Stimulated activated CD8-positive, alpha-beta memory T cell treated with anti-CD3 and anti-CD28 coated beads, Interleukin-15, amount 100 ng/mL, for 4 hours (primary cell): ENCODE measurements at regions not wholly inside any gene's neighbourhood (a gene's known extent, or its start where the extent isn't known, plus 50 kb on each side); places are given as distances from the start of the nearest gene placed in this dataset.
"Not testable (repeated sequence)": the region's sequence is repeated elsewhere in the genome, so short reads cannot be mapped to it uniquely, and the experiment has no call there.

Experiments
- DNase-seq, 2 donors: peaks; one replicate each; pipeline ENCODE4 v3.0.0-alpha.2; 2020; ENCODE audit warnings: low read depth in 2 of 2

DNA sequence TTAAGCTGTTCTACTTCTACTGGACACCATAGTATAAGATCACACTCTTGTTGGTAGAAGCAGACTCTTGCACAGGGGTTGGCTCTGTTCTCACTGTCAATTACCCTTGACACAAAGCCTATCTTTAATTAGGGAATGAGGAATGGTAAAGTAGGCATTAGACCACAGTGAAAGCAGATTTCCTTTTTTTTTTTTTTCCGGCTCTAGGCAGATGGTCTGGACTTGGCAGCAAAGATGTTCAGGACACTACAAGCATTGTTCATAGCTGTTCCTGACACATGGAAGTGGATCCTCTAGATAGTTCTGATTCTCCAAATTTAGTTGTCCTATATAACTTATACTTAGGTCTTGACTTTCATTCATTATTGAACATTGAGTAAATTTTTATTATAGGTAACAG is 672.2 kb upstream of the CELF4 start:
- DNase-seq = no peak

DNA sequence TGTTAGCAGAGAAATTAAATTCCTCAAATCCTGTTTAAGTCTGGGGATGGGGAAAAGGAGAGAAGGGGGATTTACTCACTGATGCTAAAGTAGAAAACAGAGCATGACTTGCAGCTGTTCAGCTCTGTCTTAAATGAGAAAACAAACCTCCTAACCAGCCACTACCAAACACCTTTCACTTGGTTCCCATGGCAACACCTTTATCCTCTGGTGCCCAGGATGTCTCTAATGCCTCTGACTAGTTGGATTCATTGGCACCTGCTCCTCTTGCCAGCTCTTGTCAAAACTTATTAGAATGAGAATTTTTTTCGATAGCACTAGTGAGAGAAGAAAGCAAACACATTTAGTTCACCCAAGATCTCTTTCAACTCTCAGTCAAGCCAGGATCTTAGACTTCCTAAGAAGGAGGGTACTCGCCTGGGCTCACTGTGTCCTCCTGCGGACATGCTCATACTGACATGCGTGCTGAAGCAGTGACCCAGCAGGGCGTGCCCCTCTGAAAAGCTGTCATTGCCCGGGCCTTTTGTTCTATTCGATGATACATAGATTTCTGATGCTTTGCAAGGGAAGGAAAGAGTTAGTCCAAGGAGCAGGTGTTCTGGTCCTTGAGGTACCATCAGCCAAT is 656.0 kb upstream of the CELF4 start:
- no peak for DNase-seq

DNA sequence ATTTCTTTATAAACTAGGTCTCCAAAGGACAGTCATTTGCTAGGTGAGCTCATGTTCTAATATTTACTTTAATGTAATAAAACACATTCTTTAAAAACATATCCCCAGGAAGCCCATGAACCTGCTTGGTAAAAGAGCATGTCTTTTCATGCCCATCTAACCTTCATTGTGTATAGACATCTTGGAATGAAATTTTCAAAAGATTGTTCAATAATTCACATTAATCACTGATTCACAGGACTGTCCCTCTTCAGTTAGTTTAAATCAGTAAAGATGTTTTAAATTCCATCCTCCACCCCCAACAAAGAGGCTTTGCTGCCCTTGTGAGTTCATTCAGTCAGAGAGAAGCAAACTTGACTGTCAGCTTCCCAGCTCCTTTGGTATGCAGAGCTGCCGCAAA is 633.4 kb upstream of the CELF4 start:
- no peak for DNase-seq

DNA sequence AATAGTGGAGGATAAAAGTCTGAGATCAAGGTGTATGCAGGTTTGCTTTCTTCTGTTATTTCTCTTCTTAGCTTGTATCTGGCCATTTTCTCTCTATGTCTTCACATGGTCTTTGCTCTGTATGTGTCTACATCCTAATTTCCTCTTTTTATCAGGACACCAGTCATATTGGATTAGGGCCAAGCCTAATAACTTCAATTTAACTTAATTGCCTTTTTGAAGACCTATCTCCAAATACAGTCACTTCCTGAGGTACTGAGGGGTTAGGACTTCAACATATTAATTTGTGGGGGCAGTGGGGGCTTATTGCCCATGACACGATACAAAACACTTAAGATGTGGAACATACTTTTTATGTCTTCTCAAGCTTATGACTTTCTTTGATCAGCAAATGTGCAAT is 632.9 kb upstream of the CELF4 start:
- no peak for DNase-seq

DNA sequence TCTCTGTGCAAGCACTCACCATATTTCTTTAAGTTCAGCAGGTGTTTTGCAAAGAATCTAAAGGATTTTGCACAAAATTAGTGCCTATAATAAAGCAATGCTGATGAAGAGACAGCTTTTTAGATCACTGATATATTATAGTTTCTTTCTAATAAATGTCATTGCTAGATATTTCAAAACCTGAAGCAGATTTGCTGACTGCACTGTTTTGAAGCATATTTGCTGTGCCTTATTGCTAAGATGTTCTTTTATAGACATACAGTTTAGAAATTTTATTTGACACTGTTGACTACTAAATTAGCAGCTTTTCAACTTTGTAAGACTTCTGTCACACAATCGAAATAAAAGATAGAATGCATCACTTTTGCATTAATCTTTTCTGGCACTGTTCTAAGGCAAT is 620.9 kb upstream of the CELF4 start:
- DNase-seq = no peak

DNA sequence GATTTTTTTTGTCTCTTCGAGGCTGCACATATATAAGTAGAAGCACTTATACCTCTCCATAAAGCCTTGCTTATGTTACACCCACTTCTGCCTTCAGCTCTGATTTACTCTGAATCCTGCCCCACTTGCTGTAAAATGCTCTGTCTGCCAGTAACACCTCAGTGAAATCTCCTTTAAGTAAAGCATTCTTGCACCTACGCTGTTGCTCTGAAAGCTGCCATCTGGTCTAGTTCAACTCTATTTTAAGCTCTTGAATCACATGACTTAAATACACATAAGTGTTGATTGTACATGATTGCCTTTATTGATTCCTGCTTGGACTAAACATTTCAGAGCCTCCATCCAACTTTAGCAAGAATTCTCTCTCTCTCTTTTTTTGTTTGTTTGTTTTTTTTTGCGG is 609.0 kb upstream of the CELF4 start:
- DNase-seq = no peak

DNA sequence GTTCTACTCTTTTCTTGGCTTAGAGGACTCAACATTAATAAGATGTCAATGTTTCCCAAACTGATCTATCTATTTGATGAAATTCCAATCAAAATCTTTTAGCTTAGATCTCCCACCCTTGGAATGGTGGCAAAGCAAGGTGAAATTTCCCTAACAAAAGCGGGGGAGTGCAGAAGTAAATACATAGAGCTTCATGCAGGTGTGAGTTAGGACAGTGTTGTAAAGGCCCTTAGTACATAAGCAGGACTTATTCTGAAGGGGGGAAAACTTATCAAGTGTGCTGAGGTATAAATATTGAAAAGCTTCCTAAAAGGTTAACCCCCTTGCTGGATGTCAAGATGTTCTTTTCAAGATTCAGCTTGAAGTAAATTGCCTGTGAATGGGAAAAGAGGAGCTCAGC is 608.6 kb upstream of the CELF4 start:
- DNase-seq = no peak

DNA sequence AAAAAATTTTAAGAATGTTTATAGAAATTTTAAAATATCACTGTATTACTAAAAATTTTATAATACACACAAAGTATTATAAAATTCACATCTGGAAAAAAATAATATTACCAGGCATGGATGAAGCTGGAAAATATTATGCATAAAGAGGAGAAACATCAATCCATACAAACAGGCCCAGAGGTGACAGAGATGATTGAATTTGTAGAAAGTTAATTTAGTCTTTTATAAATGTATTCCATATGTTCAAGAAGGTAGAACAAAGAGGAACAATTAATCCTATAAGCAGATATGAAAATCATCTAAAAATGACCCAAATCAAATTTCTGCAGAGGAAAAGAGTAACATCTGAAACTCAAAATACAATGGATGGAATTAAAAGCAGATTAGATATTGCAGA is 605.2 kb upstream of the CELF4 start:
- no peak for DNase-seq

DNA sequence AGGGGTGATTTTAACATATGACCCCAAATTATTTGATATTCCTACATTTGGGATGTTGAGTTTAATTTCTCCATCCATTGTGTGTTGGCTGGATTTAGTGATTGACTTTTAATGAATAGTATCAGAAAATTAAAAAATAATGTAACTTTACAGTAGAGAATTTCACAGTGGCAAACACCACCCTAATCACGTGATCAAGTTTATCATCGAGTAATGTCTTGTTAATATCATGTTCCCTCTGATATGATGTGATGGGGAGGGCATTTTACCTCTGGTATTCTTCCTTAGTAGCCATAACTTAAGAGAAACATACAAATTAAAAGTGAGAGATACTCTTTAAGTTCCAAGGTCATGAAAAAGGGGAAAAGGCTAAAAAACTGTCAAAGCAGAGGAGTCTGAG is 602.0 kb upstream of the CELF4 start:
- DNase-seq = no peak

DNA sequence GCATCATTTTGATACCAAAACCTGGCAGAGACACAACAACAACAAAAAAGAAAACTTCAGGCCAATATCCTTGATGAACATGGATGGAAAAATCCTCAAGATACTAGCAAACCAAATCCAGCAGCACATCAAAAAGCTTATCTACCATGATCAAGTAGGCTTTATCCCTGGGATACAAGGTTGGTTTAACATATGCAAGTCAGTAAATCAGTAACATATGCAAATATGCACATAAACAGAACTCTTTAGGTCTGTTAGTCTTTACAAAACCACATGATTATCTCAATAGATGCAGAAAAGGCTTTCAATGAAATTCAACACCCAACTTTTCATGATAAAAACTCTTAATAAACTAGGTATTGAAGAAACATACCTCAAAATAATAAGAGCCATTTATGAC is 587.5 kb upstream of the CELF4 start:
- not testable (repeated sequence) for DNase-seq

DNA sequence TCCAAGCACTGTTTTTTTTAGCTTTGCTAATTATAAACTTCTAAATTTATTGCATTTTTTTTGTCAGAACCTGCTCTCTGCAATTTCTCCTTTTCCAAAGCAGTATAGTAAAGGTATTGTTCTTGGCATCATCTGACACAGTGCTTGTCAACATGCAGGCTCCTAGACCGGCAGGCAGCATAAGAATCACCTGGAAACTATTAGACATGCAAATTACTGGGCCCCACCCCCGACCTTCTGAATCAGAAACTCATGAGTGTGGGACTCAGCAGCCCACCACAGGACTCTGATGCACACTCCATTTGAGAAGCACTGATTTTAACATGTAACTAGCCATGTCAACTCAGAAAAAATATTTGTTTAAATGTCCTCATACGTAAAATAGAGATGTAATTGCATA is 551.1 kb upstream of the CELF4 start:
- no peak for DNase-seq

DNA sequence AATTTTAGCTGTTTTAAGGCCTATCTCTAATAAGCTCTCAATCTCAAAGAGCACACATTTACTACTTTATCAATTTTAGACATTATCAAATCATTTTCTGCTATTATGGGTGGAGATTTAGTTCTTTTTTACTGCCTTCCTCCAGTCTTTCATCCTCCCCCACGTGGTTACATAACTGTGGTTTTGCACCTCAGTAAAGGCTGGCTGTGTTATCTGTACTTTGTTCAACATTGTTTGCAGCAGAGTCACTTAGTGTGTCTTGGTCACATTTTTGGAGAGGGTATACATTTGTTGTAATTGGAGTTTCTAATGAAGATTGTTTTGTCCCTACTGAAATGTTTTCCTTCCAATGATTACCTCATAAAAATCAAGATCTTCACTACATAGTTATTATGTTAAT is 549.6 kb upstream of the CELF4 start:
- DNase-seq = no peak

DNA sequence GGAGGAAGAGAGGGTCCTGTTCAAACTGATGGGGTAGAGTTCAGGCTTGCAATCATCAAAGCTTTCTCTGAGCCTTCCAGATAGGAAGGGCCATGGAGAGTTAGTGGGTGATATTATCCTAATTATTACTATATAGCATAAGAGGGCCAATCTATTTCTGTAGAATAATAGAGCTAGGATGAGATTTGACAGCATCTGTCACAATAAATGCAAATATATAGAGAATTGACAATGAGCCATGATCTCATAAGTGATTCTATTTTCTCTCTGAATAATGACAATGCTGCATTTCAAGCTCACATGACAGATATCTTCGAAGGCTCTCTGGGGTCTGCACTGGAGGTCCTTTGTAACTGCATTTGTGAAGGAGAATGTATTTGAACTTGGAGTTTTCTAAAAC is 521.9 kb upstream of the CELF4 start:
- DNase-seq = no peak

DNA sequence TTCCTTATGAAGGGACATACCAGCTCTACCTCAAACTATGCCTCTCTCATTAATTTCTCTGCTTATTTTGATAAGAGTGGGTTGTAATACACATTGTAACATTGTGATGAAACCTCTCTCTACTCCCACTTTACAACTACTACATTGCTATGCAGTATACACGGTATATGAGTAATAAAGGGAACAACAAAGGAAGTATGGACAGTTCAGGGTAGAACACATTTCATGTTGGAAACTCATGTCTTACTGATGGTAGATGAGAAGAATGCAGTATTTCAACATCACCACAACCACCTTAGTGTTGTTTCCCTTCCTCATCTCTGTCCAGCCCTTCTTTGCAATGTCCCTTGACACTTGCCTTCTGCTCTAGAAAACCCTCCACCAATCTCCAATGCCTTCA is 515.9 kb upstream of the CELF4 start:
- DNase-seq = no peak

DNA sequence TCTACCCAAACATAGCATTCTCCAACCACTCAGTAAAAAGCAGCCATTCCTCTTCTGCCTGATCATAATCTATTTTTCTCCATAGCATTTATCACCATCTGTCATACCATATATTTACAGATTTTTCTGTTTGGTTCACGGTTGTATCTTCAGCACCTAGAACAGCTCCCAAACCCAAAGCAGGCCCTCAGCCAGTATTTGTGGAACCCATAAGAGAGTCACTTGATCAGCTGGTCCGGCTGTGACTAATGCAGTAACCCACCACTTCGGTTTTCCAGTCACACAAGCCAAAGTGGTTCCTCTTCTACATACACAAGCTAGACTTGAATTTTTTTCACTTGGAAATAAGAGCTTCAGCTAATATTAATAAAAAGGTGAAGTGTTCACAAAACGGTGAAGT is 511.6 kb upstream of the CELF4 start:
- DNase-seq = no peak

DNA sequence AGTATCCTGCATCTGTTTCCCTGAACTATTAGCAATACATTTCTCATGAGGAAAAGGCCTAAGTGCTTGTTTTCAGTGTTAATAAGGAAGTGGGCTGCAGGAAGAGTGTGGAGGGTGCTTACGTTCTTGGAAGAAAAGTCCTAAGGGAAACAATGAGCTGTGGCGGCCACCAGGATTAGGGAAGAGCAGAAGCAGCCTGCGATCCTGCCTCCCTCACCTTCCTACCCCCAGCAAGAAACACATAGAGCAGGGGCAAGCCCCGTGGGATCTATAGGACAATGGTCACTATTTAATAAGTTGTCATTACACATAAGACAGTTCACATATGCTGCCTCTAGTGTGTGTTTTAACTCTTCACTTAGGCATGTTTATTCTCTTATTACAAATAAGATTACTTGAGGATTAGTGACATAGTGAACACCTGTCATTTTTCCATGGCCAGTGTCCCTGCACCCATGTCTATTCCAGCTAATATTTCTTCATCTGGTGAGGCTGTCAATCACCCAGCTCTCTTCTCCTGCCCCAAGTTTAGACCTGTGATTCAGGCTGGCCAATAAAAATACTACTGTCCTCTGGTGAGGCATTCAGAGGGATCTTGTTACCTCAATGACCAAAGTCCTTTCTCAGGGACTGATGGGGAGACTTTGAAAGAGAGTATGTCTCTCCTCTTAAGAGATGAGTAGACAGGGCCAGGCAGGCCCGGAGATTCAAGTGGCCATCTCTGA is 510.9 kb upstream of the CELF4 start:
- DNase-seq = no peak

DNA sequence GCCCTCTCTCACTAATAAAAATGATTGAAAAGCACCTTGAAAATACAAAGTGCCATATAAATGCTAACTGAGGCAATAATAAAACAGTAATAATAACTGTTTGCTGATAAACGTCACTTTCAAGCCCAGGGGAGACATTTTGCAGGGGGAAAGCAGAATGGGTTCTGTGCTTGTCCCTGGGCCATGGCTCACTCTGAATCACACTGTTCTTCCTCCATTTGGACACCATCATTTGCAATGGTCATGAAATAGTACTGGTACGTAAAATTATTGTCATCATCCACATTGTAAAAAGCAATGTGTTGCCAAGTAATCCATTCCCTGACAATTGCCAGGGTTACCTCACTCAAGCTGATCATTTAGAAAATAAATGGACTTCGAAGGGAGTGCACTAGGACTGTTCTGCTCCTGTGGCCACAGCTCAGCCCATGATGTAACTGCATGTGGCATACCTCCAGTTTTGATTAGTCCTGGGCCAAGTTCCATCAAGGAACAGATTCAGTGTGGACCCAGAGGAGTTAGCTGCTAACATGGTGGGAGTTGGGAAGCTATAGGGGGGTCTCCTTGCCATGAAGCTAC is 508.8 kb upstream of the CELF4 start:
- no peak for DNase-seq

DNA sequence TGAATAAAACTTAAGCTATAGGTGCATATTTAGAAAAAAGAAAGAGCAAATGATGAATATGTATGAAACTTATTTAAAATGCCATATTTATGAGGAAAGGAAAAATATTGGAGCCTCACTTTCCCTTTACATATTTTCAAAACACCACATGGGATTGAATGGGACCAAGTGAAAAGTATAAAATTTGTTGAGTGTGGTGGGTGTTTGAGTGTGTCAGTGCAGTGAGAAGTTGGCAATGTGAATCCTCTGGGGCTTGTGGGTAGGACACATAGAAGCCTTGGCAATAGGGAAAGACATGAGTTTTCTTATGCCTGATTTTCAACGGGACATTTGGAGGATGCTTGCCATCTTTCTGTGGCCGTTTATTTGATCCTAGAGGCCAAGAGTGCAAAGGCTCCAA is 502.2 kb upstream of the CELF4 start:
- no peak for DNase-seq

DNA sequence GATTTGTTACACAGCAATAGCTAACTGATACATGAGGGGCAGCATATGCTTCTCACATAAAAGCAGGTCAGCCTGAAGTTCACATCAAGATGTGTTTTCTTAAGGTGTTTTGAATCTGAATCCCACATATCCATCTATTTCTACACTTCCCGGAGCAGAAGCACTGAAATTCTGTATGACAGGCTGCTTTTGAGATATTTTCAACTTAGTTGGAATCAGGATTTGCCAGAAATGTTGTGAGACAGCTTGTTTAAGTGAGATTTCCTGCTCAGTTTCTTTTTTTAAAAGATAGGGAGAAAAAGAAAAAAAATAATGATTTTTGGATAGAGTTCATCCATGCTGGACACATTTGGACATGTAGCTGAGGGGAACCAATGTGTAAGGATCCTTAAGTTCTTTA is 501.5 kb upstream of the CELF4 start:
- no peak for DNase-seq

DNA sequence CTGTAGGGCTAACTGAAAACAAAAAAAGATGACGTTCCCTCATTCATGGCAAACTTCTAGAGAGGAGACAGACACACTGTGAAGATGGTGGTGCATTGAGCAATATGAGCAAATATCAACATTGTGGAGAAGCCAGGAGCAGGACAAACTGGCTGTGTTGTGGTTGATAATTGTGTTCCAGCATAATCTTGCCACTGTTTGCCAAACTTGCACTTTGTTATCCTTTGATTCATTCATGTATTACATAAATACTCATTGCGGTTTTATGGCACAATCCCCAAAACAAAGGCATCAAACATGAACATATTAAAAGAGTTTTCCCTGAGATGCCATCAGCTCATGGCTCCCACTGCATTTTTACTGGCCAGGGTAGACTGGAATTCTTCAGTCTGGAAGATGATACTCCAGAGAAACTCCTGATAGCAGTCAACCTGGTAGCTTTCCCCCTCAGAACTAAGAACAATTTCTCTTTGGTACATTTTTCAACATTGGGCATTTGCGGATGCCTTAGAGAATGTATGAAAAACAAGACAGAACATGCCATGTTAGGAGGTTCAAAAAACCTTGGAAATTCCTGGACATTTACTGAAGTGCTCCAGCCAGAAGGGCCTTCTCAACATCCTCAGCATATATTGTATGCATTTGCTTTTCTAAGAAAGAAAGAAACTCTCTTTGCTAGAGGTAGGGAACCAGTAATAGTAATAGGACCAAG is 487.4 kb upstream of the CELF4 start:
- no peak for DNase-seq

DNA sequence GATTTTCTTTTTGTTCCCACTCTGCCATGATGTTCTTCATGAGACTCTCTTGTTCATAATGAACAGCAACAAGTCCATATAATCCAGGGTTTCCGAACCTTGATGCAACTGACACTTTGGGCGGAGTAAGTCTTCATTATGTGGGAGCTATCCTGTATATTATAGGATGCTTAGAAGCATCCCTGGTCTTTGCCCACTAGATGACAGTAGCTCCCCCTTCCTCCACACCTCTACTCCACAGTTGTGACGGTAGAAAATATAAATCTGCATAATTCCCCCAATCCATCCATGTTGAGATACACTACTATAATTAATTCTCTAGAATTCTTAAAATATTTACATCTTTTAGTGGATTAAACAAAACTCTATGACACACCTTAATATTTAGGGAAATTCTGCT is 482.2 kb upstream of the CELF4 start:
- DNase-seq = no peak

DNA sequence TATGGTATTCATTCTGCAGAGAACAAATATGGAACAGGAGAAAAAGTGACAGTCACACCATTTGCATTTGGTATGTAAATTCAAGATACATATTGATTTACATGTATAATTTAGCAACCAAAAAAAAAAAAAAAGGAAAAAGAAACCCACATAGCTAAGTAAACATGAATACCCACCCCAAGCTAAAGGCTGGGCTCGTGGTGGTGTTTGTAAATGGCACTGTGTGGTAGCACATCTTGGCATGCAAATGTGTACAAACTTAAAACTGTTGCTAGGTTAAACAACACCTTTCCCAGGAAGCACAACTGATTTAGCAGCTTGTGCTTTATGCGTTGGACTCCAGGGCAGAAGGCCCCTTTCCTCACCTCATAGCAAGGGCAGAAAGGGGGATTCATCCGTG is 481.1 kb upstream of the CELF4 start:
- no peak for DNase-seq

DNA sequence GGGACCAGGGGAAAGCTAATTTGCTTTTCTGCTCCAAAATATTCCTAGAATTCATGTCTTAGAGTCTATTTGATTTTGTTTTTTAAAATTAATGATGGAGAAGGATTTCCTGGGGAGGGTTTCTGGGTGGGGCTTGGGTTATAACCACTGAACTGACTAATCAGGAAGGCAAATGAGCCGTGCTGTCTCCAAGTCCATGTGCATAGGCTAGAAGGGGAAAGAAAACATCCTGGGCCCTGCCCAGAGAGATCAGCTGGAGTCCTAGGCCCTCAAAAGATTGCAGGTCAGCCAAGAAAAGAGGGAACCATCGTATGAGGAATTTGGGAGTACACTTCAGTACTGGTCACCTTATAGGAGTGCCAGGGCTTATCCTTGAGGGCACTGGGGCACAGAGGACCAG is 480.2 kb upstream of the CELF4 start:
- DNase-seq = no peak
